Right lobe of liver (tissue), 6 donors: ENCODE measurements at regions not wholly inside any gene's neighbourhood (a gene's known extent, or its start where the extent isn't known, plus 50 kb on each side); places are given as distances from the start of the nearest gene placed in this dataset.
"Not testable (repeated sequence)": the region's sequence is repeated elsewhere in the genome, so short reads cannot be mapped to it uniquely, and the experiment has no call there.

Experiments used
- ATAC-seq, 4 donors: fragments of 200-7000 bp; cut with Tn5 transposase; one replicate each; pipeline ENCODE4 v1.9.1; 2020; ENCODE audit warnings: mild to moderate bottlenecking in 4 of 4, moderate library complexity in 4 of 4
- DNase-seq, 3 donors: peaks; one replicate each; pipeline ENCODE4 v3.0.0-alpha.2; 2020
- H3K27ac ChIP-seq, 3 donors: fragments of 200-600 bp; one replicate each; pipeline ENCODE4 v1.8.0; 2022
- H3K27me3 ChIP-seq, 2 donors: fragments of 200-600 bp; one replicate each; pipeline ENCODE4 v1.8.0; 2022
- H3K36me3 ChIP-seq, 4 donors: fragments of 200-600 bp; sonication (generic) in 1 of 4; one replicate each; pipeline versions ENCODE4 v1.5.1 to v1.8.0; 2017 to 2022; ENCODE audit warnings: control low read depth in 1 of 4
- H3K4me1 ChIP-seq, 4 donors: fragments of 200-600 bp; sonication (generic) in 1 of 4; one replicate each; pipeline versions ENCODE4 v1.5.1 to v1.8.0; 2017 to 2022; ENCODE audit warnings: control low read depth in 1 of 4
- H3K4me3 ChIP-seq, 3 donors: fragments of 200-600 bp; one replicate each; pipeline ENCODE4 v1.8.0; 2022
- H3K9me3 ChIP-seq, 4 donors: fragments of 200-600 bp; sonication (generic) in 1 of 4; one replicate each; pipeline versions ENCODE4 v1.5.1 to v1.8.0; 2017 to 2022; ENCODE audit warnings: control low read depth in 1 of 4
- POLR2A ChIP-seq: fragments of 450-650 bp; IDR thresholded peaks from one replicate; pipeline ENCODE4 v1.6.1; 2017; ENCODE audit warnings: antibody characterized with exemption, mild to moderate bottlenecking
- WGBS: methylation state at CpG from one replicate; pipeline ENCODE4 v1.1.6; 2018; ENCODE audit warnings: low coverage, low lambda C conversion rate; ENCODE audit not compliant: insufficient coverage; ENCODE audit errors: missing lambda C conversion rate; 5-methylcytosine and 5-hydroxymethylcytosine counted together
- intact Hi-C, 2 donors: fragments of 100-400 bp; cut with DNase I; formaldehyde crosslinking; loops; one replicate each; pipeline versions ENCODE4 v1.11.2 to v1.14.1; 2022
- TF ChIP-seq, protein P1 (sequence below), 4 donors: fragments of 200-600 bp in 3 of 4; fragments of 450-650 bp in 1 of 4; IDR thresholded peaks; one replicate each; pipeline versions ENCODE4 v1.5.1 to v1.8.0; 2016 to 2022; ENCODE audit warnings: antibody characterized with exemption in 4 of 4, mild to moderate bottlenecking in 2 of 4
- donor health status: DM: no; HTN: yes; CAD: no.
- donor health status: DM: no; HTN: no; CAD: no.
- donor health status: DM: no; HTN: no; CAD: no.
- donor health status: DM: no; HTN: yes; CAD: no.
- donor health status: DM: no; HTN: yes; CAD: no.

DNA sequence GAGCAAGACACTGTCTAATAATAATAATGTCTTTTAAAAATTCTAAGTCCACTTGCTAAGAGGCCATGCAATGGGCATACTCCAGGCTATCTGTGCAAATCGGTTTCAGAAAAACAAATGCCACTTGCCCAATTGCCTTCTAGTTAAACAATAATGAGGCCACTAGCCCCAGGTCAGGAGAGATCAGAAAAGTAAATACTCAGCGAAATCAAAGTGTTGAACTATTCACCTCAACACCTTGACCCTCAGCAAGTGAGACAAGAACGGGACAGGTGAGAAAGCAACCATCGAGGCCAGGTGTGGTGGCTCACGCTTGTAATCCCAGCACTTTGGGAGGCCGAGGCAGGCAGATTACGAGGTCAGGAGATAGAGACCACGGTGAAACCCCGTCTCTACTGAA lies 72.3 kb upstream of the SYN3 start:
- no peaks in the 10 kb centered on the region for H3K9me3 ChIP-seq
- H3K27me3 ChIP-seq = no peaks in the 10 kb centered on the region
- ATAC-seq (peak; percentile 96 to 98 (median 96)), DNase-seq (peak in 1 of 3 donors; percentile 58)
- H3K4me3 ChIP-seq = no peak overlapping the region
- 48% methylated on average over 9 of the region's 9 CpGs for WGBS
- H3K4me1 ChIP-seq = peaks cover 0 to 4% (median 0%) of the 10 kb centered on the region in 4 donors
- no peaks in the 10 kb centered on the region for H3K36me3 ChIP-seq
- intact Hi-C loops = no loop called here
- no peak overlapping the region for H3K27ac ChIP-seq
- TF ChIP-seq, protein P1, sequence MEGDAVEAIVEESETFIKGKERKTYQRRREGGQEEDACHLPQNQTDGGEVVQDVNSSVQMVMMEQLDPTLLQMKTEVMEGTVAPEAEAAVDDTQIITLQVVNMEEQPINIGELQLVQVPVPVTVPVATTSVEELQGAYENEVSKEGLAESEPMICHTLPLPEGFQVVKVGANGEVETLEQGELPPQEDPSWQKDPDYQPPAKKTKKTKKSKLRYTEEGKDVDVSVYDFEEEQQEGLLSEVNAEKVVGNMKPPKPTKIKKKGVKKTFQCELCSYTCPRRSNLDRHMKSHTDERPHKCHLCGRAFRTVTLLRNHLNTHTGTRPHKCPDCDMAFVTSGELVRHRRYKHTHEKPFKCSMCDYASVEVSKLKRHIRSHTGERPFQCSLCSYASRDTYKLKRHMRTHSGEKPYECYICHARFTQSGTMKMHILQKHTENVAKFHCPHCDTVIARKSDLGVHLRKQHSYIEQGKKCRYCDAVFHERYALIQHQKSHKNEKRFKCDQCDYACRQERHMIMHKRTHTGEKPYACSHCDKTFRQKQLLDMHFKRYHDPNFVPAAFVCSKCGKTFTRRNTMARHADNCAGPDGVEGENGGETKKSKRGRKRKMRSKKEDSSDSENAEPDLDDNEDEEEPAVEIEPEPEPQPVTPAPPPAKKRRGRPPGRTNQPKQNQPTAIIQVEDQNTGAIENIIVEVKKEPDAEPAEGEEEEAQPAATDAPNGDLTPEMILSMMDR (IDR thresholded peaks at IDR 0.05) = no peak
- no peak for TF ChIP-seq POLR2A

DNA sequence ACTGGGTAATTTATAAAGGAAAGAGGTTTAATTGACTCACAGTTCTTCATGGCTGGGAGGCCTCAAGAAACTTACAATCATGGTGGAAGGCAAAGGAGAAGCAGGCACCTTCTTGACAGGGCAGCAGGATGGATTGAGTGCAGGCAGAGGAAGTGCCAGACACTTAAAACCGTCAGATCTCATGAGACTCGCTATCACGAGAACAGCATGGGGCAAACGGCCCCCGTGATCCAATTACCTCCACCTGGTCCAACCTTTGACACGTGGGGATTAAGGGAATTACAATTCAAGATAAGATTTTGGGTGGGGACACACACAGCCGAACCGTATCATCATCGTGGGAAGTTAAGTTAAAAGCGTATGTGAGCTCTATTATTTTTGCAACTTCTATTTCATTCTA lies 71.4 kb upstream of the SYN3 start:
- WGBS = 57% methylated on average over 9 of the region's 10 CpGs
- Histone ChIP-seq H3K4me1 (peaks cover 0 to 4% (median 0%) of the 10 kb centered on the region in 4 donors), H3K27ac (no peak overlapping the region), H3K9me3 (no peaks in the 10 kb centered on the region), H3K36me3 (no peaks in the 10 kb centered on the region), H3K27me3 (no peaks in the 10 kb centered on the region), H3K4me3 (no peak overlapping the region)
- intact Hi-C loops = no loop called here
- TF ChIP-seq, protein P1 (IDR thresholded peaks at IDR 0.05) = no peak
- TF ChIP-seq POLR2A = no peak
- no peak for ATAC-seq
- DNase-seq = no peak

DNA sequence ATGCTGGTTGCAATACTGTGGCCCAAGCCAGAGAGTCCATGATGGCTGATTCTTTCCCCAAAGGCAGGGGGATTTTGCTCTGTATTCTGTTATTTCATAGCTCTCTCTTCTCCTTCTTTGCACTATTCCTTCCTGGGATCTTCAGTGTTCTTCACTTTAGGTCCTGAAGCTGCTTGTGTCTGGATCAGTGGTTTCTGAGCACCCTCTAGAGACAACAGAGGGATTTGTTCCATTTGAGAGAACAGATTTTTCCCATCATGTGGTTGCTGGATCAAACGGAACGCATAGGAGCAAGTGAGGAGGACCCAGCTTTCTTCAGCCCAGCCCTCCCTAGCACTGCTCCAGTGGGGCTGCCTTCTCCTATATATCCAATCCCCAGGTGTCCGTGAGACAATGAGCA lies 68.7 kb upstream of the SYN3 start:
- Histone ChIP-seq H3K9me3 (no peaks in the 10 kb centered on the region), H3K36me3 (no peaks in the 10 kb centered on the region), H3K4me3 (no peak overlapping the region), H3K4me1 (peaks cover 0 to 4% (median 0%) of the 10 kb centered on the region in 4 donors), H3K27me3 (no peaks in the 10 kb centered on the region), H3K27ac (no peak overlapping the region)
- 20% methylated on average over 3 of the region's 3 CpGs for WGBS
- intact Hi-C loops = no loop called here
- no peak for DNase-seq
- ATAC-seq = peak in 3 of 4 donors; percentile 49 to 62 (median 58)
- TF ChIP-seq POLR2A = no peak
- TF ChIP-seq, protein P1 (IDR thresholded peaks at IDR 0.05) = peak; percentile 5 to 40 (median 22)

DNA sequence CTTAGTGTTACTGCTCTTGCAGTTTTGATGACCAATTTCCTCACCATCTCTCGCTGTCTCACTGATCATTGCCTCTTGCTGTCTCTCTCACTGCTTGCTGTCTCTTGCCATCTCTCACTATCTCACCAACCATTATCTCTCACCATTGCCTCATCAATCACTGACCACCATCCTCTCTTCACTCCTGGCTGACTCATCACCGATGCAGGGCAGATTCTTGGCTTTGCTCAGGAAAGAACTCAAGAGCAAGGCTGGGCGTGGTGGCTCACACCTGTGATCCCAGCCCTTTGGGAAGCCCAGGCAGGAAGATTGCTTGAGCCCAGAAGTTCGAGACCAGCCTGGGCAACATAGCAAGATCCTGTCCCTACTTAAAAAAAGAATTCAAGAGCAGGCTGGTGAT lies 66.3 kb upstream of the SYN3 start:
- TF ChIP-seq, protein P1 (IDR thresholded peaks at IDR 0.05) = no peak
- TF ChIP-seq POLR2A = no peak

DNA sequence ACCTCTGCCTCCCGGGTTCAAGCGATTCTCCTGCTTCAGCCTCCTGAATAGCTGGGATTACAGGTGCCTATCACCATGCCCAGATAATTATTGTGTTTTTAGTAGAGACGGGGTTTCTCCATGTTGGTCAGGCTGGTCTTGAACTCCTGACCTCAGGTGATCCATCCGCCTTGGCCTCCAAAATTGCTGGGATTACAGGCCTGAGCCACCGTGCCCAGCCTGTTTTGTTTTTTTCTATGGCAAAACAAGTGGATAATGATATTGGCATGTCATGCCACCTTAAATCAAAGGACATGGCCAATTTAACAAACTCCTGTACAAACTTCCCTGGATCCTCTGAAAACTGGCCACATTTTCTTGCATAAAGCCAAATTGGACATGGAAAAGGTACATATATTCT lies 64.3 kb upstream of the SYN3 start:
- WGBS = 98% methylated on average over 5 of the region's 5 CpGs
- ATAC-seq, H3K4me1 ChIP-seq, H3K9me3 ChIP-seq, DNase-seq, H3K27me3 ChIP-seq, intact Hi-C loops, H3K36me3 ChIP-seq, H3K4me3 ChIP-seq, H3K27ac ChIP-seq: not testable (repeated sequence)

More for the DNA sequence above, 66.3 kb upstream of the SYN3 start:
- DNase-seq (no peak), ATAC-seq (no peak)
- Histone ChIP-seq H3K36me3 (no peaks in the 10 kb centered on the region), H3K9me3 (no peaks in the 10 kb centered on the region), H3K27me3 (no peaks in the 10 kb centered on the region), H3K27ac (no peak overlapping the region), H3K4me3 (no peak overlapping the region), H3K4me1 (no peaks in the 10 kb centered on the region)
- WGBS = 85% methylated on average over 4 of the region's 4 CpGs
- intact Hi-C loops = no loop called here
